GM13977 (cell line): ENCODE measurements at regions not wholly inside any gene's neighbourhood (a gene's known extent, or its start where the extent isn't known, plus 50 kb on each side); places are given as distances from the start of the nearest gene placed in this dataset.
A peak's percentile ranks its signal among the peaks of the same experiment; 100 is the strongest.

Experiments
- DNase-seq: peaks from one replicate; pipeline ENCODE4 v3.0.0; 2012; ENCODE audit warnings: low spot score
- CTCF ChIP-seq: IDR thresholded peaks from 2 replicates; pipeline ENCODE4 v1.5.1; 2012; ENCODE audit warnings: mild to moderate bottlenecking, control low read depth; ENCODE audit not compliant: insufficient read depth; ENCODE audit errors: extremely low read depth, missing control alignments
- in situ Hi-C: fragments of 300-500 bp; cut with MboI; formaldehyde crosslinking; loops from one replicate; pipeline ENCODE4 v1.12.0; 2022; ENCODE audit warnings: low sequenced_read_pairs, low pct_unique_long_range_greater_than_20kb, mixed read lengths, inconsistent platforms; ENCODE audit not compliant: unreplicated experiment

- TF ChIP-seq CTCF = no peak
- DNase-seq = no peak
- in situ Hi-C loops = no loop called here
These were observed 515.5 kb upstream of the MYT1L start for GRCh38 chr2:2846332-2847208.

- no peak for DNase-seq
- TF ChIP-seq CTCF = no peak
- in situ Hi-C loops = no loop called here
These were observed 514.8 kb upstream of the MYT1L start for GRCh38 chr2:2845806-2846315.

- no peak for TF ChIP-seq CTCF
- no peak for DNase-seq
- in situ Hi-C loops = no loop called here
These were observed 514.2 kb upstream of the MYT1L start for GRCh38 chr2:2845267-2845666.

GRCh38 chr2:2843969-2844548 lies 513.0 kb upstream of the MYT1L start:
- peak; percentile 54 for TF ChIP-seq CTCF
- in situ Hi-C loops = no loop called here
- no peak for DNase-seq

- in situ Hi-C loops = no loop called here
- TF ChIP-seq CTCF = no peak
- DNase-seq = no peak
These were observed 511.4 kb upstream of the MYT1L start for GRCh38 chr2:2842466-2842865.

- no peak for DNase-seq
- TF ChIP-seq CTCF = no peak
- in situ Hi-C loops = no loop called here
These were observed 509.7 kb upstream of the MYT1L start for GRCh38 chr2:2840681-2841300.
